ENCODE measurements at regions not wholly inside any gene's neighbourhood (a gene's known extent, or its start where the extent isn't known, plus 50 kb on each side); places are given as distances from the start of the nearest gene placed in this dataset.
"Not testable (repeated sequence)": the region's sequence is repeated elsewhere in the genome, so short reads cannot be mapped to it uniquely, and the experiment has no call there.

GRCh38 chr10:56551037-56551436 is 190.0 kb upstream of the ZWINT start:
- no peak for DNase-seq
- H3K9me3 Mint-ChIP-seq: no peaks in the 10 kb centered on the region
- H3K27ac Mint-ChIP-seq: no peak overlapping the region
- H3K27me3 Mint-ChIP-seq: no peaks in the 10 kb centered on the region
- no peak for ATAC-seq (replicated peaks)
- H3K4me1 Mint-ChIP-seq: no peaks in the 10 kb centered on the region
- H3K4me3 Mint-ChIP-seq: no peak overlapping the region
- no peaks in the 10 kb centered on the region for H3K36me3 Mint-ChIP-seq

DNA sequence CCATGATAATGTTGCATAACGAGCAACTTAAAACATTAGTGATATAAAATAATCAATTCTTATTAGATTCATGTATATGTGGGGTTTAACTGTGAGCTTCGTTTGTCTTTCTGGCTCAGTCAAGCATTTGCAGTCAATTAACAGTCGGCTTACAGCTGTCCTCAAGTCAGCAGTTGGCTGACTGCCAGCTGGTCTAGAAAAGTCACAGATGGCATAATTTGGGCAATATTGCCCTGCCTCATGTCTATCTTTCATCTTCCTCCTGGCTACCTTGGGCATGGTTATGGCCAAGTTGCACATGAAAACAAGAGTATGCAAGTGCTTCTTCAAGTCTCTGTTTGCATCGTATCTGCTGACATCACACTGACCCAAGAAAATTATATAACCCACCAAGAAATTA is 186.1 kb upstream of the ZWINT start:
- ATAC-seq (replicated peaks): no peak
- Mint-ChIP-seq H3K4me1 (no peaks in the 10 kb centered on the region), H3K4me3 (no peak overlapping the region), H3K27ac (no peak overlapping the region), H3K36me3 (no peaks in the 10 kb centered on the region), H3K9me3 (no peaks in the 10 kb centered on the region), H3K27me3 (no peaks in the 10 kb centered on the region)
- DNase-seq: no peak

DNA sequence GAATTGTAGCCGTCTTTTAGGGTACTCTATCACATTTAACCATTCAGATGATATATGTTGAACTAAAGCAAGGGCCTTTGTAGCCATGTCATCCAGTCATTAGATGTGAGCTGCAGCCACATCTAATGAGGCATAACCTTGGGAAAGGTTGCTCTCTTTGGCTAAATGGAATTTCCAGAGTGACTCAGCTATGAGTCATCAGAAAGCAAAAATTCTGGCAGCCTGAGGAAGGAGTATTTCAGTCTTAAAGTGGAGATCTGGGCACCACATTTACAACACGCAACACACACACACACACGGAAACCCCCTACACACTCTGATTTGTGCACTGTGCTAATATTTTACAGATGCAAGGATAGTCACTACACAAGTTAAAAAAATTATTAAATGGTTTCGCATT is 176.9 kb upstream of the ZWINT start:
- H3K4me1 Mint-ChIP-seq: peaks cover 0 to 1% of the 10 kb centered on the region in 2 donors
- H3K4me3 Mint-ChIP-seq: no peak overlapping the region
- DNase-seq: no peak
- no peaks in the 10 kb centered on the region for H3K36me3 Mint-ChIP-seq
- H3K27ac Mint-ChIP-seq: no peak overlapping the region
- no peak for ATAC-seq (replicated peaks)
- H3K9me3 Mint-ChIP-seq: no peaks in the 10 kb centered on the region
- no peaks in the 10 kb centered on the region for H3K27me3 Mint-ChIP-seq

- Mint-ChIP-seq H3K4me3 (no peak overlapping the region), H3K27me3 (no peaks in the 10 kb centered on the region), H3K4me1 (no peaks in the 10 kb centered on the region), H3K36me3 (no peaks in the 10 kb centered on the region), H3K27ac (no peak overlapping the region), H3K9me3 (peaks cover 0 to 3% of the 10 kb centered on the region in 2 donors)
- ATAC-seq (replicated peaks) (no peak), DNase-seq (no peak)
Observed at GRCh38 chr10:56522166-56522565, 161.1 kb upstream of the ZWINT start.

- Mint-ChIP-seq H3K27ac (no peak overlapping the region), H3K9me3 (peaks cover 0 to 3% of the 10 kb centered on the region in 2 donors)
Observed at GRCh38 chr10:56508562-56508961, 147.5 kb upstream of the ZWINT start.

GRCh38 chr10:56507033-56507432 is 146.0 kb upstream of the ZWINT start:
- ATAC-seq (replicated peaks) (no peak), DNase-seq (no peak)
- Mint-ChIP-seq H3K4me3 (no peak overlapping the region), H3K36me3 (no peaks in the 10 kb centered on the region), H3K27ac (no peak overlapping the region), H3K4me1 (no peaks in the 10 kb centered on the region), H3K27me3 (no peaks in the 10 kb centered on the region), H3K9me3 (peaks cover 0 to 3% of the 10 kb centered on the region in 2 donors)

More at GRCh38 chr10:56508562-56508961, 147.5 kb upstream of the ZWINT start:
- no peaks in the 10 kb centered on the region for H3K4me1 Mint-ChIP-seq
- no peak for ATAC-seq (replicated peaks)
- no peaks in the 10 kb centered on the region for H3K36me3 Mint-ChIP-seq
- DNase-seq: no peak
- no peaks in the 10 kb centered on the region for H3K27me3 Mint-ChIP-seq
- no peak overlapping the region for H3K4me3 Mint-ChIP-seq

DNA sequence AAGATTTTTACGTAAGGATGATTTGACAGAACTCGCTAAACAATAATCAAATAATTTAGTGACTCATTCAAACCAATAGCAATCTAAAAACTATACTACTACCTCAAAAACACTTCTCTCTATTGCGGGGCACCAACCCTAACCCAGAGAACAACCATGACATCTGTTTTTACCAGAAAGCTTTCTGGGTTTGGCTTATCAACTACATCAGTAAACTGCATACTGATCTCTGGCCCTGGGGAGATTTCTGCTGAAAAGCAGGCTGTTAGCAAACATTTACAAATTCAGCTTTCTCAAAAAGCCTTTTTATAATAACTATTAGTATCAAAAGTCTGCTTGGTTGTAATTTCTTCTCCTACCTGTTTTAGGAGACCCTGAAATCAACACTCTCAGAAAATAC is 144.5 kb upstream of the ZWINT start:
- Mint-ChIP-seq H3K4me3 (no peak overlapping the region), H3K9me3 (peaks cover 0 to 3% of the 10 kb centered on the region in 2 donors), H3K27me3 (no peaks in the 10 kb centered on the region), H3K27ac (no peak overlapping the region), H3K4me1 (no peaks in the 10 kb centered on the region), H3K36me3 (no peaks in the 10 kb centered on the region)
- no peak for ATAC-seq (replicated peaks)
- no peak for DNase-seq

DNA sequence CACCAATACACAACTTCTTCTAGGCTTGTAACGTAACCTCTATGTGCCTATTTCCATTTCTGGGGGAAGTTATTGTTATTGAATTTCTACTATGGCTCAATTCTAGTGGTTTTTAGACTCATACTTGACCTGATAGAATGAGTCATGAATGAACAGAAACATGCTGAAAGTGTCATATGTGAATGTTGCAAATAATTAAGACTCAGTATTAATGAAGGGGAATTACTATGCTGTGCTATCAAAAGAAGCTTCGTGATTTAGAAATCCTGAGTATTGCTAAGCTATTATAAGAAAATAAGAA is 135.1 kb upstream of the ZWINT start:
- Mint-ChIP-seq H3K36me3 (no peaks in the 10 kb centered on the region), H3K27me3 (no peaks in the 10 kb centered on the region), H3K4me1 (no peaks in the 10 kb centered on the region), H3K4me3 (no peak overlapping the region), H3K27ac (no peak overlapping the region), H3K9me3 (no peaks in the 10 kb centered on the region)
- DNase-seq (no peak), ATAC-seq (replicated peaks) (no peak)

- DNase-seq: no peak
- no peak for ATAC-seq (replicated peaks)
- H3K27ac Mint-ChIP-seq: no peak overlapping the region
- no peaks in the 10 kb centered on the region for H3K36me3 Mint-ChIP-seq
- H3K27me3 Mint-ChIP-seq: no peaks in the 10 kb centered on the region
- H3K9me3 Mint-ChIP-seq: peaks cover 0 to 2% of the 10 kb centered on the region in 2 donors
- no peak overlapping the region for H3K4me3 Mint-ChIP-seq
- H3K4me1 Mint-ChIP-seq: no peaks in the 10 kb centered on the region
Observed at GRCh38 chr10:56487746-56488145, 126.7 kb upstream of the ZWINT start.

- ATAC-seq (replicated peaks): no peak
- no peak overlapping the region for H3K27ac Mint-ChIP-seq
- H3K36me3 Mint-ChIP-seq: no peaks in the 10 kb centered on the region
- no peak for DNase-seq
- H3K9me3 Mint-ChIP-seq: no peaks in the 10 kb centered on the region
- no peaks in the 10 kb centered on the region for H3K4me1 Mint-ChIP-seq
- H3K4me3 Mint-ChIP-seq: no peak overlapping the region
- H3K27me3 Mint-ChIP-seq: no peaks in the 10 kb centered on the region
Observed at GRCh38 chr10:56481521-56482091, 120.5 kb upstream of the ZWINT start.

- Mint-ChIP-seq H3K27me3 (no peaks in the 10 kb centered on the region), H3K4me1 (no peaks in the 10 kb centered on the region), H3K4me3 (no peak overlapping the region), H3K9me3 (no peaks in the 10 kb centered on the region), H3K36me3 (no peaks in the 10 kb centered on the region), H3K27ac (no peak overlapping the region)
- no peak for DNase-seq
- ATAC-seq (replicated peaks): no peak
Observed at GRCh38 chr10:56472978-56473377, 111.9 kb upstream of the ZWINT start.

- no peak overlapping the region for H3K4me3 Mint-ChIP-seq
- ATAC-seq (replicated peaks) (no peak), DNase-seq (no peak)
- no peak overlapping the region for H3K27ac Mint-ChIP-seq
- no peaks in the 10 kb centered on the region for H3K27me3 Mint-ChIP-seq
- no peaks in the 10 kb centered on the region for H3K36me3 Mint-ChIP-seq
- H3K4me1 Mint-ChIP-seq: no peaks in the 10 kb centered on the region
- peaks cover 0 to 2% of the 10 kb centered on the region in 2 donors for H3K9me3 Mint-ChIP-seq
Observed at GRCh38 chr10:56470701-56471100, 109.6 kb upstream of the ZWINT start.

- ATAC-seq (replicated peaks) (no peak), DNase-seq (no peak)
- H3K9me3 Mint-ChIP-seq: peaks cover 0 to 2% of the 10 kb centered on the region in 2 donors
- no peaks in the 10 kb centered on the region for H3K4me1 Mint-ChIP-seq
- no peak overlapping the region for H3K4me3 Mint-ChIP-seq
- H3K27me3 Mint-ChIP-seq: no peaks in the 10 kb centered on the region
- no peaks in the 10 kb centered on the region for H3K36me3 Mint-ChIP-seq
- H3K27ac Mint-ChIP-seq: no peak overlapping the region
Observed at GRCh38 chr10:56469482-56469881, 108.4 kb upstream of the ZWINT start.

- ATAC-seq (replicated peaks) (no peak), DNase-seq (no peak)
- H3K4me3 Mint-ChIP-seq: no peak overlapping the region
- no peaks in the 10 kb centered on the region for H3K4me1 Mint-ChIP-seq
- no peaks in the 10 kb centered on the region for H3K36me3 Mint-ChIP-seq
- no peaks in the 10 kb centered on the region for H3K27me3 Mint-ChIP-seq
- no peak overlapping the region for H3K27ac Mint-ChIP-seq
- H3K9me3 Mint-ChIP-seq: peaks cover 0 to 2% of the 10 kb centered on the region in 2 donors
Observed at GRCh38 chr10:56466005-56466404, 104.9 kb upstream of the ZWINT start.

DNA sequence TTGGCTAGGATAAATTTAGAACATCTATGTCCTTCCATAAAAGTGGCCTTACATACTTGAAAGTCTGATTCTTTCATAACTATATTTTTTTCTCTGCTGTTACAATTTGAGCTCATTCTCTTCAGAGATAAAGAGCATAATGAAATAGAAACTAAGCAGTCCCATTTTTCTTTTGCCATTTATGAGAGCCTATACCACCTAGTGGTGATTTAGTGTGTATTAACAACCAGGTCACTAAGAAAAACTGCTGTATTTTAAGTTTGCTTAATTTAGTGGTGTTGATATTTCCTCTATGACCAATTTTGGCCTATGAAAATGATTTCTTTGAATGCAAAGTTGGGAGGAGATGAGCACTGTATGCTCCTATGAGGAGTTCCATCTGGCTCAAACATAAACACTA is 88.7 kb upstream of the ZWINT start:
- Mint-ChIP-seq H3K27ac (no peak overlapping the region), H3K27me3 (no peaks in the 10 kb centered on the region)

GRCh38 chr10:56447613-56448012 is 86.6 kb upstream of the ZWINT start:
- H3K36me3 Mint-ChIP-seq; H3K27ac Mint-ChIP-seq; H3K9me3 Mint-ChIP-seq; DNase-seq; H3K4me3 Mint-ChIP-seq; H3K4me1 Mint-ChIP-seq; ATAC-seq (replicated peaks); H3K27me3 Mint-ChIP-seq: not testable (repeated sequence)

More for the DNA sequence above, 88.7 kb upstream of the ZWINT start:
- ATAC-seq (replicated peaks) (no peak), DNase-seq (no peak)
- Mint-ChIP-seq H3K9me3 (peaks cover 0 to 4% of the 10 kb centered on the region in 2 donors), H3K36me3 (no peaks in the 10 kb centered on the region), H3K4me1 (no peaks in the 10 kb centered on the region), H3K4me3 (no peak overlapping the region)
